Keratinocyte (primary cell): ENCODE measurements at regions not wholly inside any gene's neighbourhood (a gene's known extent, or its start where the extent isn't known, plus 50 kb on each side); places are given as distances from the start of the nearest gene placed in this dataset.

Experiments
- DNase-seq: peaks from one replicate; pipeline ENCODE4 v3.0.0-alpha.2; 2011; ENCODE audit warnings: low read depth, missing footprints, low spot score
- FAIRE-seq: peaks from 2 replicates; lab custom pipeline; 2011; peaks lifted over from hg19 to GRCh38; lab: Jason Lieb, UNC
- H2AFZ ChIP-seq: 2 replicates; pipeline ENCODE4 v1.6.0; 2012; ENCODE audit warnings: low read length, control low read depth, inconsistent platforms; ENCODE audit not compliant: control insufficient read depth
- H3K27ac ChIP-seq: 2 replicates; pipeline ENCODE4 v1.5.1; 2011; ENCODE audit warnings: low read length; ENCODE audit not compliant: control insufficient read depth, insufficient read depth
- H3K27me3 ChIP-seq: 3 replicates; pipeline ENCODE4 v1.6.0; 2011; ENCODE audit warnings: low read length; ENCODE audit not compliant: control insufficient read depth, insufficient read depth; ENCODE audit errors: extremely low read depth
- H3K36me3 ChIP-seq, 2 experiments: 2 replicates in 1 of 2; 3 replicates in 1 of 2; pipeline ENCODE4 v1.5.1; 2011; ENCODE audit warnings: low read length in 2 of 2, mild to moderate bottlenecking in 1 of 2; ENCODE audit not compliant: control insufficient read depth in 2 of 2, insufficient read depth in 2 of 2; ENCODE audit errors: extremely low read depth in 1 of 2
- H3K4me1 ChIP-seq: 3 replicates; pipeline ENCODE4 v1.5.1; 2011; ENCODE audit warnings: low read length; ENCODE audit not compliant: control insufficient read depth, insufficient read depth; ENCODE audit errors: extremely low read depth
- H3K4me2 ChIP-seq: 3 replicates; pipeline ENCODE4 v1.6.0; 2011; ENCODE audit warnings: low read depth, low read length; ENCODE audit not compliant: control insufficient read depth, insufficient read depth; ENCODE audit errors: extremely low read depth
- H3K4me3 ChIP-seq, 3 experiments: fragments of 200-600 bp in 1 of 3; sonication (generic) in 1 of 3; 2 replicates in 2 of 3; 3 replicates in 1 of 3; pipeline ENCODE4 v1.5.1; 2011 to 2016; ENCODE audit warnings: low read length in 3 of 3, mild to moderate bottlenecking in 3 of 3, control low read depth in 2 of 3, inconsistent platforms in 1 of 3, low read depth in 1 of 3, mixed read lengths in 1 of 3, mixed run types in 1 of 3, moderate library complexity in 1 of 3; ENCODE audit not compliant: control insufficient read depth in 2 of 3, insufficient read depth in 2 of 3; ENCODE audit errors: extremely low read depth in 1 of 3
- H3K79me2 ChIP-seq: 2 replicates; pipeline ENCODE4 v1.6.0; 2012; ENCODE audit warnings: low read length; ENCODE audit not compliant: control insufficient read depth, insufficient read depth
- H3K9ac ChIP-seq: 3 replicates; pipeline ENCODE4 v1.6.0; 2011; ENCODE audit warnings: low read length; ENCODE audit not compliant: control insufficient read depth, insufficient read depth; ENCODE audit errors: extremely low read depth
- H3K9me1 ChIP-seq: 3 replicates; pipeline ENCODE4 v1.6.0; 2011; ENCODE audit warnings: low read length; ENCODE audit not compliant: control insufficient read depth, insufficient read depth; ENCODE audit errors: extremely low read depth
- H3K9me3 ChIP-seq: 2 replicates; pipeline ENCODE4 v1.5.1; 2012; ENCODE audit warnings: low read depth, low read length; ENCODE audit not compliant: control insufficient read depth
- H4K20me1 ChIP-seq: 3 replicates; pipeline ENCODE4 v1.6.0; 2011; ENCODE audit warnings: low read length; ENCODE audit not compliant: control insufficient read depth, insufficient read depth; ENCODE audit errors: extremely low read depth
- dilution Hi-C: fragments of 300-500 bp; cut with MboI; formaldehyde crosslinking; loops from one replicate; pipeline ENCODE4 v1.7.0; 2020; ENCODE audit warnings: low sequenced_read_pairs; ENCODE audit not compliant: extremely low pct_ligation_motif_present
- TF ChIP-seq, protein P1 (sequence below), 3 experiments: IDR thresholded peaks in 1 of 3; conservative IDR thresholded peaks in 1 of 3; optimal IDR thresholded peaks in 1 of 3; 2 replicates in 2 of 3; 3 replicates in 1 of 3; pipeline versions ENCODE3 to v1.5.1; 2011; ENCODE audit warnings: low read length in 3 of 3, mild to moderate bottlenecking in 3 of 3, moderate library complexity in 2 of 3, control low read depth in 1 of 3, inconsistent platforms in 1 of 3; ENCODE audit not compliant: insufficient read depth in 2 of 3; ENCODE audit errors: extremely low read depth in 1 of 3

DNA sequence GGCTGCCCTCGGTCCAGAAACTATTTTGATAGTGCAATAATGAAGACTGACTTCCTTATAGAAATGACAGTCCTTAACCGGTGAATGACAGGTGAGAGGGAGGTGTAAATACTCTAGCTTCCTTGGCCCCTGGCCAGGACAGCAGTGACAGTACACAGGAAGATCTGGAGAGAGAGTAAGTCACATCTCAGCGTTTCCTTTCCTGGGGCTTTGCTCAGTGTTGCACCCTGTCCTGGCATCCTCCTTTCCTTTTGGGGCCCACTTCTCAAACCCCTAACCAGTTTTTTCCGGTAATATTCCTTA lies 336.9 kb downstream of the CD83 start:
- Histone ChIP-seq H3K27ac (no peak overlapping the region), H4K20me1 (no peaks in the 10 kb centered on the region), H3K4me1 (peaks cover 25% of the 10 kb centered on the region), H3K27me3 (no peaks in the 10 kb centered on the region), H3K9me3 (no peaks in the 10 kb centered on the region), H3K4me3 (no peak overlapping the region), H3K9ac (no peak overlapping the region), H3K4me2 (no peak overlapping the region), H3K9me1 (no peaks in the 10 kb centered on the region), H2AFZ (no peak overlapping the region), H3K79me2 (no peaks in the 10 kb centered on the region), H3K36me3 (no peaks in the 10 kb centered on the region)
- FAIRE-seq, result no peak
- no peak for DNase-seq
- dilution Hi-C loops, result no loop called here
- TF ChIP-seq, protein P1, sequence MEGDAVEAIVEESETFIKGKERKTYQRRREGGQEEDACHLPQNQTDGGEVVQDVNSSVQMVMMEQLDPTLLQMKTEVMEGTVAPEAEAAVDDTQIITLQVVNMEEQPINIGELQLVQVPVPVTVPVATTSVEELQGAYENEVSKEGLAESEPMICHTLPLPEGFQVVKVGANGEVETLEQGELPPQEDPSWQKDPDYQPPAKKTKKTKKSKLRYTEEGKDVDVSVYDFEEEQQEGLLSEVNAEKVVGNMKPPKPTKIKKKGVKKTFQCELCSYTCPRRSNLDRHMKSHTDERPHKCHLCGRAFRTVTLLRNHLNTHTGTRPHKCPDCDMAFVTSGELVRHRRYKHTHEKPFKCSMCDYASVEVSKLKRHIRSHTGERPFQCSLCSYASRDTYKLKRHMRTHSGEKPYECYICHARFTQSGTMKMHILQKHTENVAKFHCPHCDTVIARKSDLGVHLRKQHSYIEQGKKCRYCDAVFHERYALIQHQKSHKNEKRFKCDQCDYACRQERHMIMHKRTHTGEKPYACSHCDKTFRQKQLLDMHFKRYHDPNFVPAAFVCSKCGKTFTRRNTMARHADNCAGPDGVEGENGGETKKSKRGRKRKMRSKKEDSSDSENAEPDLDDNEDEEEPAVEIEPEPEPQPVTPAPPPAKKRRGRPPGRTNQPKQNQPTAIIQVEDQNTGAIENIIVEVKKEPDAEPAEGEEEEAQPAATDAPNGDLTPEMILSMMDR (optimal IDR thresholded peaks at IDR 0.05 in 1 of 3, IDR thresholded peaks at IDR 0.05 in 1 of 3, conservative IDR thresholded peaks at IDR 0.05 in 1 of 3; ENCODE audit: extremely low read depth in 1 of 3, insufficient read depth in 2 of 3, low read length in 3 of 3), result no peak

- TF ChIP-seq, protein P1 (optimal IDR thresholded peaks at IDR 0.05 in 1 of 3, IDR thresholded peaks at IDR 0.05 in 1 of 3, conservative IDR thresholded peaks at IDR 0.05 in 1 of 3; ENCODE audit: extremely low read depth in 1 of 3, insufficient read depth in 2 of 3, low read length in 3 of 3), result no peak
- no peak overlapping the region for H3K9ac ChIP-seq
- no peak overlapping the region for H3K27ac ChIP-seq
- H3K79me2 ChIP-seq, result no peaks in the 10 kb centered on the region
- dilution Hi-C loops, result no loop called here
- DNase-seq, result no peak
- H4K20me1 ChIP-seq, result no peaks in the 10 kb centered on the region
- no peak overlapping the region for H2AFZ ChIP-seq
- H3K36me3 ChIP-seq, result no peaks in the 10 kb centered on the region
- H3K4me3 ChIP-seq, result no peak overlapping the region
- no peak overlapping the region for H3K4me2 ChIP-seq
- no peak for FAIRE-seq
- H3K27me3 ChIP-seq, result no peaks in the 10 kb centered on the region
- H3K9me3 ChIP-seq, result no peaks in the 10 kb centered on the region
- H3K4me1 ChIP-seq, result peaks cover 25% of the 10 kb centered on the region
- H3K9me1 ChIP-seq, result no peaks in the 10 kb centered on the region
These were observed 337.9 kb downstream of the CD83 start for GRCh38 chr6:14455427-14455826.
